H1 (cell line): ENCODE measurements at regions not wholly inside any gene's neighbourhood (a gene's known extent, or its start where the extent isn't known, plus 50 kb on each side); places are given as distances from the start of the nearest gene placed in this dataset.

ENCODE experiments used
- CTCF ChIA-PET: fragments of 300-600 bp; sonication (Branson Sonifier 250); formaldehyde crosslinking; loops from one replicate; lab custom pipeline; 2021; ENCODE audit not compliant: partially characterized antibody; lab: Charles Lee
- POLR2A ChIA-PET: fragments of 300-600 bp; sonication (Branson Sonifier 250); formaldehyde crosslinking; loops from one replicate; lab custom pipeline; 2021; ENCODE audit warnings: inconsistent platforms; ENCODE audit not compliant: partially characterized antibody; lab: Charles Lee
- DNase-seq, 2 experiments: peaks; one replicate each; pipeline versions ENCODE4 v3.0.0 to v3.0.0-alpha.2; 2010 to 2022; ENCODE audit warnings: low spot score in 2 of 2, low read depth in 1 of 2, mixed read lengths in 1 of 2
- FAIRE-seq: peaks from 2 replicates; lab custom pipeline; 2011; peaks lifted over from hg19 to GRCh38; lab: Jason Lieb, UNC
- H2AFZ ChIP-seq: 2 replicates; pipeline ENCODE4 v1.8.1; 2012; ENCODE audit warnings: low read length, inconsistent platforms
- H2AK5ac ChIP-seq: 2 replicates; pipeline ENCODE4 v1.6.1; 2013; ENCODE audit warnings: low read depth, low read length
- H2BK120ac ChIP-seq: replicated peaks from 2 replicates; pipeline ENCODE3; 2013; ENCODE audit warnings: low read depth, low read length, inconsistent platforms
- H2BK12ac ChIP-seq: 2 replicates; pipeline ENCODE4 v1.6.1; 2013; ENCODE audit warnings: low read depth, low read length
- H2BK15ac ChIP-seq: 2 replicates; pipeline ENCODE4 v1.6.1; 2013; ENCODE audit warnings: low read length
- H2BK20ac ChIP-seq: 2 replicates; pipeline ENCODE4 v1.6.1; 2013; ENCODE audit warnings: low read length
- H2BK5ac ChIP-seq: 2 replicates; pipeline ENCODE4 v1.6.1; 2013; ENCODE audit warnings: low read depth, low read length
- H3K14ac ChIP-seq: 2 replicates; pipeline ENCODE4 v1.6.1; 2013; ENCODE audit warnings: inconsistent platforms; ENCODE audit not compliant: insufficient read length
- H3K18ac ChIP-seq: 2 replicates; pipeline ENCODE4 v1.6.1; 2013; ENCODE audit warnings: low read length; ENCODE audit errors: extremely low read depth
- H3K23ac ChIP-seq: 2 replicates; pipeline ENCODE4 v1.6.1; 2013; ENCODE audit warnings: inconsistent platforms; ENCODE audit not compliant: insufficient read length
- H3K23me2 ChIP-seq: 2 replicates; pipeline ENCODE4 v1.6.1; 2013; ENCODE audit warnings: low read depth, low read length
- H3K27ac ChIP-seq: 2 replicates; pipeline ENCODE4 v1.6.1; 2011; ENCODE audit warnings: low read depth, low read length, inconsistent platforms
- H3K27me3 ChIP-seq, 4 experiments: replicated peaks in 1 of 4; 1 replicate in 1 of 4; 2 replicates in 3 of 4; pipeline versions ENCODE4 v1.6.1 to v1.8.1; 2011 to 2013; ENCODE audit warnings: low read length in 3 of 4, mild to moderate bottlenecking in 3 of 4, inconsistent platforms in 2 of 4, mixed read lengths in 2 of 4, moderate library complexity in 1 of 4; ENCODE audit not compliant: control insufficient read depth in 3 of 4, insufficient read depth in 3 of 4; ENCODE audit errors: extremely low read depth in 1 of 4
- H3K36me3 ChIP-seq, 4 experiments: 2 replicates each; pipeline versions ENCODE4 v1.6.1 to v1.8.1; 2011 to 2013; ENCODE audit warnings: mild to moderate bottlenecking in 4 of 4, low read length in 3 of 4, moderate library complexity in 2 of 4, control low read depth in 1 of 4, inconsistent platforms in 1 of 4; ENCODE audit not compliant: insufficient read depth in 4 of 4, control insufficient read depth in 2 of 4
- H3K4ac ChIP-seq: replicated peaks from 2 replicates; pipeline ENCODE3; 2013; ENCODE audit warnings: low read length, low read depth, mixed read lengths, inconsistent platforms; ENCODE audit not compliant: insufficient read length
- H3K4me1 ChIP-seq, 4 experiments: replicated peaks in 1 of 4; 1 replicate in 1 of 4; 2 replicates in 3 of 4; pipeline versions ENCODE4 v1.6.1 to v1.8.1; 2011 to 2013; ENCODE audit warnings: low read length in 3 of 4, inconsistent platforms in 2 of 4, mixed read lengths in 1 of 4; ENCODE audit not compliant: insufficient read depth in 4 of 4, control insufficient read depth in 3 of 4
- H3K4me2 ChIP-seq, 2 experiments: 2 replicates each; pipeline versions ENCODE4 v1.6.1 to v1.8.1; 2011 to 2013; ENCODE audit warnings: low read depth in 2 of 2, low read length in 2 of 2, control low read depth in 1 of 2, inconsistent platforms in 1 of 2, mild to moderate bottlenecking in 1 of 2; ENCODE audit not compliant: insufficient read depth in 1 of 2
- H3K4me3 ChIP-seq, 4 experiments: fragments of 200-600, 300-600 bp in 1 of 4; sonication (generic), shearing (Covaris generic), sonication (Bioruptor Twin) in 1 of 4; 2 replicates each; pipeline versions ENCODE4 v1.5.1 to v1.8.1; 2011 to 2016; ENCODE audit warnings: low read length in 4 of 4, low read depth in 3 of 4, control low read depth in 2 of 4, inconsistent platforms in 2 of 4, mild to moderate bottlenecking in 2 of 4, mixed read lengths in 1 of 4, moderate library complexity in 1 of 4; ENCODE audit not compliant: insufficient read depth in 2 of 4; ENCODE audit errors: extremely low read depth in 1 of 4
- H3K56ac ChIP-seq: replicated peaks from 2 replicates; pipeline ENCODE3; 2013; ENCODE audit warnings: low read depth, mild to moderate bottlenecking, mixed read lengths, low read length, inconsistent platforms; ENCODE audit not compliant: insufficient read length
- H3K79me1 ChIP-seq: 2 replicates; pipeline ENCODE4 v1.6.1; 2013; ENCODE audit warnings: low read depth, low read length, control low read depth
- H3K79me2 ChIP-seq, 2 experiments: 2 replicates each; pipeline versions ENCODE4 v1.6.1 to v1.8.1; 2012 to 2013; ENCODE audit warnings: low read length in 2 of 2, mild to moderate bottlenecking in 2 of 2, inconsistent platforms in 1 of 2; ENCODE audit not compliant: insufficient read depth in 2 of 2, control insufficient read depth in 1 of 2
- H3K9ac ChIP-seq, 4 experiments: replicated peaks in 1 of 4; 1 replicate in 1 of 4; 2 replicates in 3 of 4; pipeline versions ENCODE4 v1.6.1 to v1.8.1; 2011 to 2013; ENCODE audit warnings: low read depth in 3 of 4, low read length in 3 of 4, control low read depth in 2 of 4, mild to moderate bottlenecking in 2 of 4, moderate library complexity in 2 of 4, inconsistent platforms in 1 of 4; ENCODE audit errors: extremely low read depth in 1 of 4
- H3K9me3 ChIP-seq, 2 experiments: 2 replicates each; pipeline versions ENCODE4 v1.6.1 to v1.8.1; 2012 to 2013; ENCODE audit warnings: mild to moderate bottlenecking in 2 of 2, moderate library complexity in 2 of 2, control low read depth in 1 of 2, inconsistent platforms in 1 of 2, low read depth in 1 of 2, low read length in 1 of 2, mixed read lengths in 1 of 2; ENCODE audit not compliant: insufficient read depth in 2 of 2
- H4K20me1 ChIP-seq, 2 experiments: replicated peaks in 1 of 2; 2 replicates each; pipeline versions ENCODE3 to v1.8.1; 2011 to 2013; ENCODE audit warnings: inconsistent platforms in 2 of 2, low read length in 2 of 2, mild to moderate bottlenecking in 1 of 2; ENCODE audit not compliant: insufficient read depth in 2 of 2, control insufficient read depth in 1 of 2
- H4K5ac ChIP-seq: 2 replicates; pipeline ENCODE4 v1.6.1; 2013; ENCODE audit warnings: low read length, low read depth, mixed read lengths, inconsistent platforms; ENCODE audit not compliant: insufficient read length
- H4K8ac ChIP-seq: 2 replicates; pipeline ENCODE4 v1.8.0; 2013; ENCODE audit warnings: mild to moderate bottlenecking, moderate library complexity, low read length, inconsistent platforms; ENCODE audit not compliant: insufficient read depth; ENCODE audit errors: extremely low read depth
- H4K91ac ChIP-seq: replicated peaks from 2 replicates; pipeline ENCODE3; 2013; ENCODE audit warnings: low read length, mixed read lengths, inconsistent platforms; ENCODE audit not compliant: insufficient read length
- PHF8 ChIP-seq: fragments of 200-600 bp; sonication (generic); conservative IDR thresholded peaks from 2 replicates; pipeline ENCODE4 v1.7.1; 2012; ENCODE audit warnings: low read depth, mild to moderate bottlenecking, inconsistent platforms, low read length, moderate library complexity
- TEAD4 ChIP-seq: IDR thresholded peaks from 2 replicates; pipeline ENCODE4 v1.6.1; 2012; ENCODE audit warnings: low read depth, low read length, inconsistent platforms, mixed read lengths
- WGBS, 2 experiments: shearing (Covaris generic) in 1 of 2; methylation state at CpG; one replicate each; pipeline versions ENCODE4 v1.1.6 to v1.1.7; 2013 to 2015; ENCODE audit warnings: low lambda C conversion rate in 2 of 2, mixed read lengths in 2 of 2, inconsistent platforms in 1 of 2, low coverage in 1 of 2, missing lambda C conversion rate in 1 of 2; ENCODE audit not compliant: insufficient replicate concordance in 2 of 2, insufficient coverage in 1 of 2, insufficient read length in 1 of 2; ENCODE audit errors: extremely low coverage in 1 of 2, missing lambda C conversion rate in 1 of 2; 5-methylcytosine and 5-hydroxymethylcytosine counted together

DNA sequence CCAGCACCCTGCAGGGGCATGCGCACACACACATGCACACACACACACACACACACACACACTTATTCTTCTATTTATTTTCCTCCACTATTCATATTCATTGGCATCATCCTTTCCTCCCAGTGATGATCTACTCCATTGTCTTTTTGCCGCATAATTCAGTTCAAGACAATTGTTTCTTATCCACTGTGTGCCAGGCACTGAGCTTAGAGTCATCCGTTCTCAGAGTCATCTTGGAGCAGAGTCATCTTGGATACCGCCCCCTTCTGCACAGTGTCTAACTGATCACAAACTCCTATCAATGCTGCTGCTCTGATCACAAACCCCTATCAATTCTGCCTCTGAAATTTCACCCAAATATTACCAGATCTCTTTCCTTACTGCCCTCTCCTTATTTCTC lies 102.8 kb upstream of the PROX1 start:
- no peak overlapping the region for H3K9ac ChIP-seq
- no peaks in the 10 kb centered on the region for H3K79me2 ChIP-seq
- H2AK5ac ChIP-seq, result no peak overlapping the region
- no peak overlapping the region for H3K14ac ChIP-seq
- H2BK15ac ChIP-seq, result no peak overlapping the region
- no peak for DNase-seq
- H4K91ac ChIP-seq, result no peak overlapping the region
- H2BK20ac ChIP-seq, result no peak overlapping the region
- H3K23ac ChIP-seq, result no peak overlapping the region
- TF ChIP-seq TEAD4 (no peak), PHF8 (no peak)
- no peak overlapping the region for H2BK120ac ChIP-seq
- no peak overlapping the region for H3K27ac ChIP-seq
- H3K56ac ChIP-seq, result no peak overlapping the region
- H4K5ac ChIP-seq, result no peak overlapping the region
- H3K4me3 ChIP-seq, result no peak overlapping the region
- WGBS, 2 experiments, result 85% methylated on average over 4 of the region's 4 CpGs; no CpG with 5 or more reads in 1 of the 2 experiments
- no peak overlapping the region for H3K18ac ChIP-seq
- no peak overlapping the region for H4K8ac ChIP-seq
- H3K36me3 ChIP-seq, result no peaks in the 10 kb centered on the region
- ChIA-PET CTCF (interaction anchor here (0.5 to 1.4 kb wide), 3 partner anchors 15 to 242 kb away, joined by 3 to 4 read pairs (median 4); no protein-coding TSS in a partner anchor), POLR2A (interaction anchor here (0.6 to 0.7 kb wide), 2 partner anchors 26 to 69 kb away, joined by 3 to 5 read pairs; no protein-coding TSS in a partner anchor)
- H3K4ac ChIP-seq, result no peak overlapping the region
- no peak overlapping the region for H2BK12ac ChIP-seq
- H3K4me1 ChIP-seq, result peaks cover 0 to 2% (median 0%) of the 10 kb centered on the region in 4 experiments; a peak in 1 of 7 replicates
- H3K23me2 ChIP-seq, result no peaks in the 10 kb centered on the region
- no peaks in the 10 kb centered on the region for H4K20me1 ChIP-seq
- H3K27me3 ChIP-seq, result no peaks in the 10 kb centered on the region
- no peak overlapping the region for H2BK5ac ChIP-seq
- no peak overlapping the region for H3K4me2 ChIP-seq
- H2AFZ ChIP-seq, result peak overlapping the region; percentile 73; the same call in 1 of the 2 replicates
- FAIRE-seq, result no peak
- H3K9me3 ChIP-seq, result no peaks in the 10 kb centered on the region
- H3K79me1 ChIP-seq, result no peaks in the 10 kb centered on the region
